ENCODE measurements at regions not wholly inside any gene's neighbourhood (a gene's known extent, or its start where the extent isn't known, plus 50 kb on each side); places are given as distances from the start of the nearest gene placed in this dataset.

GRCh38 chr6:40879169-40879568 lies 159.9 kb downstream of the UNC5CL start:
- TF ChIP-seq, protein P1, sequence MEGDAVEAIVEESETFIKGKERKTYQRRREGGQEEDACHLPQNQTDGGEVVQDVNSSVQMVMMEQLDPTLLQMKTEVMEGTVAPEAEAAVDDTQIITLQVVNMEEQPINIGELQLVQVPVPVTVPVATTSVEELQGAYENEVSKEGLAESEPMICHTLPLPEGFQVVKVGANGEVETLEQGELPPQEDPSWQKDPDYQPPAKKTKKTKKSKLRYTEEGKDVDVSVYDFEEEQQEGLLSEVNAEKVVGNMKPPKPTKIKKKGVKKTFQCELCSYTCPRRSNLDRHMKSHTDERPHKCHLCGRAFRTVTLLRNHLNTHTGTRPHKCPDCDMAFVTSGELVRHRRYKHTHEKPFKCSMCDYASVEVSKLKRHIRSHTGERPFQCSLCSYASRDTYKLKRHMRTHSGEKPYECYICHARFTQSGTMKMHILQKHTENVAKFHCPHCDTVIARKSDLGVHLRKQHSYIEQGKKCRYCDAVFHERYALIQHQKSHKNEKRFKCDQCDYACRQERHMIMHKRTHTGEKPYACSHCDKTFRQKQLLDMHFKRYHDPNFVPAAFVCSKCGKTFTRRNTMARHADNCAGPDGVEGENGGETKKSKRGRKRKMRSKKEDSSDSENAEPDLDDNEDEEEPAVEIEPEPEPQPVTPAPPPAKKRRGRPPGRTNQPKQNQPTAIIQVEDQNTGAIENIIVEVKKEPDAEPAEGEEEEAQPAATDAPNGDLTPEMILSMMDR (IDR thresholded peaks at IDR 0.05; ENCODE audit: low read length) = no peak
- TF ChIP-seq EZH2 (IDR thresholded peaks at IDR 0.05; ENCODE audit: borderline replicate concordance, low read length) = no peak
